Hematopoietic multipotent progenitor cell (in vitro differentiated cells): ENCODE measurements at regions not wholly inside any gene's neighbourhood (a gene's known extent, or its start where the extent isn't known, plus 50 kb on each side); places are given as distances from the start of the nearest gene placed in this dataset.

Experiments
- DNase-seq, 3 donors: peaks; one replicate each; pipeline ENCODE4 v3.0.0-alpha.2; 2011 to 2015; ENCODE audit warnings: low read depth in 2 of 3, low spot score in 2 of 3

- DNase-seq: no peak
Observed at GRCh38 chr16:62681819-62682218, 645.6 kb upstream of the CDH8 start.

GRCh38 chr16:62678796-62679195 lies 642.6 kb upstream of the CDH8 start:
- DNase-seq: no peak

GRCh38 chr16:62676306-62676705 lies 640.1 kb upstream of the CDH8 start:
- DNase-seq: no peak

- DNase-seq: no peak
Observed at GRCh38 chr16:62665269-62665668, 629.0 kb upstream of the CDH8 start.

- no peak for DNase-seq
Observed at GRCh38 chr16:62664566-62664965, 628.3 kb upstream of the CDH8 start.

GRCh38 chr16:62661435-62661834 lies 625.2 kb upstream of the CDH8 start:
- no peak for DNase-seq

GRCh38 chr16:62657116-62657515 lies 620.9 kb upstream of the CDH8 start:
- DNase-seq: no peak

- DNase-seq: no peak
Observed at GRCh38 chr16:62652441-62653120, 616.3 kb upstream of the CDH8 start.

GRCh38 chr16:62648256-62648655 lies 612.0 kb upstream of the CDH8 start:
- DNase-seq: no peak

- DNase-seq: no peak
Observed at GRCh38 chr16:62644030-62644812, 608.0 kb upstream of the CDH8 start.

GRCh38 chr16:62642677-62643076 lies 606.4 kb upstream of the CDH8 start:
- no peak for DNase-seq

- DNase-seq: no peak
Observed at GRCh38 chr16:62639890-62640289, 603.7 kb upstream of the CDH8 start.

GRCh38 chr16:62638964-62639870 lies 603.0 kb upstream of the CDH8 start:
- no peak for DNase-seq

GRCh38 chr16:62638324-62638911 lies 602.2 kb upstream of the CDH8 start:
- DNase-seq: no peak

GRCh38 chr16:62625326-62625725 lies 589.1 kb upstream of the CDH8 start:
- no peak for DNase-seq

- DNase-seq: no peak
Observed at GRCh38 chr16:62620275-62620674, 584.0 kb upstream of the CDH8 start.

GRCh38 chr16:62615526-62615925 lies 579.3 kb upstream of the CDH8 start:
- DNase-seq: no peak

GRCh38 chr16:62610291-62610690 lies 574.1 kb upstream of the CDH8 start:
- no peak for DNase-seq

GRCh38 chr16:62602790-62603189 lies 566.6 kb upstream of the CDH8 start:
- no peak for DNase-seq

- no peak for DNase-seq
Observed at GRCh38 chr16:62597875-62598274, 561.6 kb upstream of the CDH8 start.

GRCh38 chr16:62596584-62596983 lies 560.3 kb upstream of the CDH8 start:
- DNase-seq: no peak
